Retina (tissue), 1 donor: ENCODE measurements at regions not wholly inside any gene's neighbourhood (a gene's known extent, or its start where the extent isn't known, plus 50 kb on each side); places are given as distances from the start of the nearest gene placed in this dataset.
"Not testable (repeated sequence)": the region's sequence is repeated elsewhere in the genome, so short reads cannot be mapped to it uniquely, and the experiment has no call there.

Experiments
- DNase-seq: peaks from one replicate; pipeline ENCODE4 v3.0.0-alpha.2; 2016

- no peak for DNase-seq
Measured at GRCh38 chr16:8183176-8184099, 406.9 kb downstream of the TMEM114 start.

- no peak for DNase-seq
Measured at GRCh38 chr16:8182761-8183160, 407.6 kb downstream of the TMEM114 start.

GRCh38 chr16:8179615-8180014, 410.7 kb downstream of the TMEM114 start:
- no peak for DNase-seq

GRCh38 chr16:8178271-8178670, 412.0 kb downstream of the TMEM114 start:
- no peak for DNase-seq

DNA sequence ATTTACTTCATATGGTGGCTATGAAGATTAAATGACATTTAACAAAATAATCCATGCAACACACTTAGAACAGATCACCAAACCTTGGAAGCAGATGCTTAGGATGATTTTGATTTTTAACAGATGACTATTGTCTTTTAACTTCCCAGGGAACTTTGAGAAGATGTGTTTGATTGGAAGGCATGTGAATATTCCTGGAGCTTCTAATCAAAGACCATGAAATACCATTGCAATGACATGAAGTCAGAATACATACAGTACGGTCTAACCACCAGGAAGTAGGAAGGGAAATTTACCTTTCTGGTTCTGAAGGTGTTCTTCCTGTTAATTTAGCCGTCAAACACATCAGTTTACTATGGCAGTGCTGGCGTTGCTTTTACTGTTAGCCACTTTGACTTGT, 414.9 kb downstream of the TMEM114 start:
- DNase-seq = no peak

GRCh38 chr16:8173111-8173644, 417.1 kb downstream of the TMEM114 start:
- DNase-seq = peak; percentile 73

- no peak for DNase-seq
Measured at GRCh38 chr16:8172551-8172950, 417.8 kb downstream of the TMEM114 start.

- DNase-seq = no peak
Measured at GRCh38 chr16:8168016-8168415, 422.3 kb downstream of the TMEM114 start.

GRCh38 chr16:8167436-8167835, 422.9 kb downstream of the TMEM114 start:
- no peak for DNase-seq

DNA sequence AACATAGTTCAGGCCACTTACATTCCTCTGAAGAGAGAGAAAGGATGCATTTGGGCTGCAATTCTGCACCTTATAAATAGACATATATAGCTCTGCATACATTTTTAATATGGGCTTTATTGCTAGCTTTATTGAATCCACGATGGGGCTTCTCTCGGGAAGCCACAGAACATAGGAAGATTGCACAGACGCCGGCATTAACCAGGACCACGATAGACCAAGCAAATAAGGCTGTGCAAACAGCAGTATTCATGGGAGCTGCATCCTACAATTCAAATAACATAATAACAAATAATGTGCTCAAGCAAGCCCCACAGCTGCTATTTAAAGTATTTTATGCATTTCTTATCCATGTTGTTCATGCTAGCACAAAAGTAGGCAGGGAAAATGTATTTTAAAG, 432.3 kb downstream of the TMEM114 start:
- DNase-seq = no peak

GRCh38 chr16:8155275-8155674, 435.0 kb downstream of the TMEM114 start:
- no peak for DNase-seq

GRCh38 chr16:8146256-8147012, 443.9 kb downstream of the TMEM114 start:
- DNase-seq = peak; percentile 51

GRCh38 chr16:8138666-8139065, 451.6 kb downstream of the TMEM114 start:
- no peak for DNase-seq

GRCh38 chr16:8137606-8138005, 452.7 kb downstream of the TMEM114 start:
- no peak for DNase-seq

DNA sequence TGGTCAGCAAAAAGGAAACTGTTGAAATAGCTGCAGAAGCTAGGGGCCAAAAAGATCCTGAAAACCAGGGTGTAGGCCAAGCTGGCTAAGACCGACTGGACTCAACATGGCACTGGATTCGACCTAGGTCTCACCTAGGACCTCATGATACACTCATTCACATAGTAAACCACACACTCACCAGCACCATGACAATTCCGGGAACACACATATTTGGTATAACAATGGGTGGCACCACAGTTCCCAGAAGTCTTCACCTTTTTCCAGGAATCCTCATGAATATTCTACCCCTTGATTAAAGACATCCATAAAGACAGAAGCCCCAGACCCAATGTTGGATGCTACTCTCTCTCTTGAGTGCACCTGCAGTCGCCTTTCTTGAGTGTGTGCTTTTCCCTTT, 460.1 kb downstream of the TMEM114 start:
- DNase-seq = no peak

DNA sequence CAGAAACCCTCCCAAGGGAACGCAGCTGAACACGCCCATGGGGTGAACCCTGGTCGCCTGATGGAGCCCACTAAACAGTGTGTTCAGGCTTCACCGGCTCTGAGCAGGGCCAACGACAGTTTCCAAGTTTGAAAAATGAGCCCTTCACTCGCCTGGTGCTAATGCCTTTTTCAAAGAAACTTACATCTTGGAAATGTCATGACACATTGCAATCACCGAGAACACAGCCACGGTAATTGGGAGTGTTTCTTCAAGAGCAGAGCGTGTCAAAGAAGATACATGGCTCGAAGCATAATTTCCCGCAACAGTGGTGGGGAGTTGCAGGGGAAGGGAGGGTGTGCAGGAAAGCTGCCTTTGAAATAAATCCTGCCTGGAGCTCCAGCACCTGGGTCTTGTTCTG, 463.2 kb downstream of the TMEM114 start:
- DNase-seq = peak; percentile 26

DNA sequence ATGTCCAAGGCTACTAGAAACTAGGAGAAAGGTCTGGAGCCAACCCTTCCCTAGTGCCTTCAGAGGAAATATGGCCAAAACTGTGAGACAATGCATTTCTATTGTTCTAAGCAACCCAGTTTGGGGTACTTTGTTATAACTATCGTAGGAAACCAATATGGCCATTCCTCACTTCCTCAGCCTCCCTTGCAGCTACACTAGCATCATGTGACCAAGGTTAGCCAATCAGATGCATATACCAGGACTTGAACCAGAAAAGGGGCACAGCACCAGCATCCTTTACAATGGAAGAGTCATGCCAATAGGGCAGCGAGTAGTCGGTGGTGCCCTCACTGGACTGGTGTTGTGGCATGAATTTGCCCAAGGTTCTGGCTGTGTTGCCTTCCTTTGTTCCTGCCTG, 464.0 kb downstream of the TMEM114 start:
- DNase-seq = no peak

DNA sequence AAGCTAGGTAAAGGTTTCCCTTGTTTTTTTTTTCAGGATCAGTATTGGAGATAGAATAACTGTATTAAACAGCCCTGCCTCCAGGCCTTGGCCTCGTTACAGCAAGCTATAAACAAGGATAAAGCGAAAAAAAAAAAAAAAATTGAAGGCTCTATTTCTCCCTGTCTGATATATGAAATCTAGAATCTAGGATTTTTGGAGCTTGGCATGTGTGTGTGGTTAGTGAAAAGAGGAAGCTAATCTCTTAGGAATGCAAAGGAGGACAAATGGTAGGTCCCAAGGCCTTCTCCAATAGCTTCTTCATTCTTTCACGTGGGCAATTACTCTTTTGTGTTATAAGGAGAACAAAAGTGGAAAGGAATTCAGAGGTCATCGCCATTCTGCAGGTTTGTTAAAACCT, 470.3 kb downstream of the TMEM114 start:
- DNase-seq = no peak

GRCh38 chr16:8115814-8116213, 474.5 kb downstream of the TMEM114 start:
- DNase-seq = no peak

- not testable (repeated sequence) for DNase-seq
Measured at GRCh38 chr16:8114941-8115340, 475.4 kb downstream of the TMEM114 start.

GRCh38 chr16:8113843-8114242, 476.5 kb downstream of the TMEM114 start:
- no peak for DNase-seq

- no peak for DNase-seq
Measured at GRCh38 chr16:8110572-8111514, 479.5 kb downstream of the TMEM114 start.
